ENCODE measurements at regions not wholly inside any gene's neighbourhood (a gene's known extent, or its start where the extent isn't known, plus 50 kb on each side); places are given as distances from the start of the nearest gene placed in this dataset.

- TF ChIP-seq HDAC3 (IDR thresholded peaks at IDR 0.05; ENCODE audit: borderline replicate concordance, partially characterized antibody) (no peak), CC2D1A (IDR thresholded peaks at IDR 0.05) (no peak), TRIM24 (IDR thresholded peaks at IDR 0.05) (no peak)
- TF ChIP-seq, protein P1, sequence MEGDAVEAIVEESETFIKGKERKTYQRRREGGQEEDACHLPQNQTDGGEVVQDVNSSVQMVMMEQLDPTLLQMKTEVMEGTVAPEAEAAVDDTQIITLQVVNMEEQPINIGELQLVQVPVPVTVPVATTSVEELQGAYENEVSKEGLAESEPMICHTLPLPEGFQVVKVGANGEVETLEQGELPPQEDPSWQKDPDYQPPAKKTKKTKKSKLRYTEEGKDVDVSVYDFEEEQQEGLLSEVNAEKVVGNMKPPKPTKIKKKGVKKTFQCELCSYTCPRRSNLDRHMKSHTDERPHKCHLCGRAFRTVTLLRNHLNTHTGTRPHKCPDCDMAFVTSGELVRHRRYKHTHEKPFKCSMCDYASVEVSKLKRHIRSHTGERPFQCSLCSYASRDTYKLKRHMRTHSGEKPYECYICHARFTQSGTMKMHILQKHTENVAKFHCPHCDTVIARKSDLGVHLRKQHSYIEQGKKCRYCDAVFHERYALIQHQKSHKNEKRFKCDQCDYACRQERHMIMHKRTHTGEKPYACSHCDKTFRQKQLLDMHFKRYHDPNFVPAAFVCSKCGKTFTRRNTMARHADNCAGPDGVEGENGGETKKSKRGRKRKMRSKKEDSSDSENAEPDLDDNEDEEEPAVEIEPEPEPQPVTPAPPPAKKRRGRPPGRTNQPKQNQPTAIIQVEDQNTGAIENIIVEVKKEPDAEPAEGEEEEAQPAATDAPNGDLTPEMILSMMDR (IDR thresholded peaks at IDR 0.05 in 2 of 3, conservative IDR thresholded peaks at IDR 0.05 in 1 of 3; ENCODE audit: insufficient read depth in 2 of 3, low read depth in 1 of 3, low read length in 3 of 3) = no peak
These were observed 69.9 kb upstream of the ATXN1 start for GRCh38 chr6:16831136-16831535.

Data from K562 (cell line).